ENCODE measurements at regions not wholly inside any gene's neighbourhood (a gene's known extent, or its start where the extent isn't known, plus 50 kb on each side); places are given as distances from the start of the nearest gene placed in this dataset.

DNA sequence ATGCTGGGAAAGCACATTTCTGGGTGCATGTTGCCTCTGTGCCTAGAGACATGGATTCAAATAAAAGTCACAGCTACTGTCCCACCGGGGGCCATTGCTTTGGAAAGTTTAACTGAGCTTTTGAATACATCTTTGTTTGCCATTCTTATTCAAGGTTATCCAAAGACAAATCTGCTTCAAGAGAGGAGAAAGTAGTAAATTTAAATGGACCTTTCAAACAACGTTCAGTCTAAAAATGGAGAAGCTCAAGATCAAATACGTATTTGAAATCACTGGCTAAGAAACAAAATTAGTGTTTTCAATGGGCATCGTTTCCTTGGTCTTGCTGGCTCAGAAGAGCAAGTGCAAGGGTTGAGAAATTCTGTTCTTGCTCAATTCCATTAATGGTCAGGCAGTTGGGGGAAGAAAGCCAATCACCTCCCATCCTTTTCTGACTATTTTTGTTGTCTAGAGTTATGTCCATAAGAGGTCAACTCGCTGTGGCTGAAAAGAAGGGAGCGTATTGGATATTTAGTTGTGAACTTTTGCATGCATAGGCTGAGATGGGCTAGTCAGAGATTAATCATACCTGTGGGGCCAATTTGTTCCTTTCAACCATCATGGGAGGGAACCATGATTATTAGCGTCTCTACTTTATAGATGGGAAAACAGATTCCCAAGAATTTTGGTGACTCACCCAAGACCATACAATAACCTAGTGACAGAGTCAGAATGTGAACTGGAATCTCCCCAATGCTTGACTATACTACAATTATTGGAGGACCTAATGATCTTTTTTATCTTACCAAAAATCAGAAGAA, 276.2 kb upstream of the TNC start:
- H3K4me3 ChIP-seq (ENCODE audit: low read length in 2 of 2) = no peak overlapping the region
- DNase-seq (ENCODE audit: low read depth in 6 of 9, low spot score in 9 of 9) = no peak
- 92% methylated on average over 7 of the region's 7 CpGs for WGBS
- H3K4me1 ChIP-seq (ENCODE audit: control insufficient read depth in 2 of 2, insufficient read depth in 2 of 2, low read length in 2 of 2) = no peaks in the 10 kb centered on the region
- H3K27ac ChIP-seq (ENCODE audit: low read depth in 1 of 2, low read length in 1 of 2) = no peak overlapping the region
- no peaks in the 10 kb centered on the region for H3K9me3 ChIP-seq (ENCODE audit: control insufficient read depth in 2 of 2, insufficient read depth in 1 of 2, low read length in 1 of 2)
- no peaks in the 10 kb centered on the region for H3K36me3 ChIP-seq (ENCODE audit: control insufficient read depth in 2 of 2, insufficient read depth in 2 of 2, low read length in 1 of 2)
- no peaks in the 10 kb centered on the region for H3K27me3 ChIP-seq (ENCODE audit: control insufficient read depth in 2 of 2, insufficient read depth in 1 of 2, low read length in 1 of 2)

- WGBS = 96% methylated on average over 1 of the region's 1 CpG
- no peaks in the 10 kb centered on the region for H3K36me3 ChIP-seq (ENCODE audit: control insufficient read depth in 2 of 2, insufficient read depth in 2 of 2, low read length in 1 of 2)
- H3K27me3 ChIP-seq (ENCODE audit: control insufficient read depth in 2 of 2, insufficient read depth in 1 of 2, low read length in 1 of 2) = no peaks in the 10 kb centered on the region
- no peak overlapping the region for H3K27ac ChIP-seq (ENCODE audit: low read depth in 1 of 2, low read length in 1 of 2)
- H3K4me1 ChIP-seq (ENCODE audit: control insufficient read depth in 2 of 2, insufficient read depth in 2 of 2, low read length in 2 of 2) = no peaks in the 10 kb centered on the region
- DNase-seq (ENCODE audit: low read depth in 6 of 9, low spot score in 9 of 9) = no peak
- H3K4me3 ChIP-seq (ENCODE audit: low read length in 2 of 2) = no peak overlapping the region
- H3K9me3 ChIP-seq (ENCODE audit: control insufficient read depth in 2 of 2, insufficient read depth in 1 of 2, low read length in 1 of 2) = no peaks in the 10 kb centered on the region
These were observed 277.6 kb upstream of the TNC start for GRCh38 chr9:115395511-115396021.

GRCh38 chr9:115396071-115396529, 278.1 kb upstream of the TNC start:
- no peaks in the 10 kb centered on the region for H3K36me3 ChIP-seq (ENCODE audit: control insufficient read depth in 2 of 2, insufficient read depth in 2 of 2, low read length in 1 of 2)
- H3K4me3 ChIP-seq (ENCODE audit: low read length in 2 of 2) = no peak overlapping the region
- H3K27ac ChIP-seq (ENCODE audit: low read depth in 1 of 2, low read length in 1 of 2) = no peak overlapping the region
- H3K27me3 ChIP-seq (ENCODE audit: control insufficient read depth in 2 of 2, insufficient read depth in 1 of 2, low read length in 1 of 2) = no peaks in the 10 kb centered on the region
- no peaks in the 10 kb centered on the region for H3K9me3 ChIP-seq (ENCODE audit: control insufficient read depth in 2 of 2, insufficient read depth in 1 of 2, low read length in 1 of 2)
- H3K4me1 ChIP-seq (ENCODE audit: control insufficient read depth in 2 of 2, insufficient read depth in 2 of 2, low read length in 2 of 2) = no peaks in the 10 kb centered on the region
- no peak for DNase-seq (ENCODE audit: low read depth in 6 of 9, low spot score in 9 of 9)

DNA sequence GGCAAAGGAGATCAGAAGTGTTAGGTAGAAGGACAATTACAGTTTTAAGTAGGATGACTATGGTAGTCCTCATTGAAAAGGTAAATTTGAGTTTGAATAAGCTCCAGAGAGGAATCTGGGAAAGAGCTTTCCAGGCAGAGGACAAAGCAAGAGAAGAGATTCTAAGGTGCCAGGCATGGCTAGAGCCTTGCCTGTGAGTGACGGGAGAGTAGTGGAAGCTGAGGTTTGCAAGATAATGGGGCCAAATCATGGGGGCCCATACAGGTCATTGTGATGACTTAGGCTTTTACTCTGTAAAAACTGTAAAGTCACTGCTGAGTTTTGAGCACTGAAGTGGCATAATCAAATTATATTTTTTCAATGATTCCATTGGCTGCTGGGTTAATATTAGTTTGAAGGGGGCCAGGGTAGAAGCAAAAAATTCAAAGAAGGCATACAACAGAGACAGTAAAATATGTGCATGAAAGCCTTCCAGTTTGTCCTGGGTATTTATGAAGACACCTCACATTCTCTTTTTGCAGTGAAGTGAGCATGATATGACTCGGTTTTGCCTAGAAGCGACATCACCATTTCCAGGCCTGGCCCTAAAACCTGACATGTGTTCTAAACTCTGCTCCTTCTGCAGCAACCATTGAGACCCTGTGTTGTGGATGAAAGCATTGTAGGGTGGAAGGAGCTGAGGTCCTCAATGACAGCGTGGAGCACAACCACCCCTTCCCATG, 279.8 kb upstream of the TNC start:
- WGBS = 94% methylated on average over 4 of the region's 4 CpGs
- no peak for DNase-seq (ENCODE audit: low read depth in 6 of 9, low spot score in 9 of 9)
- H3K36me3 ChIP-seq (ENCODE audit: control insufficient read depth in 2 of 2, insufficient read depth in 2 of 2, low read length in 1 of 2) = no peaks in the 10 kb centered on the region
- H3K4me3 ChIP-seq (ENCODE audit: low read length in 2 of 2) = no peak overlapping the region
- H3K4me1 ChIP-seq (ENCODE audit: control insufficient read depth in 2 of 2, insufficient read depth in 2 of 2, low read length in 2 of 2) = no peaks in the 10 kb centered on the region
- no peak overlapping the region for H3K27ac ChIP-seq (ENCODE audit: low read depth in 1 of 2, low read length in 1 of 2)
- no peaks in the 10 kb centered on the region for H3K27me3 ChIP-seq (ENCODE audit: control insufficient read depth in 2 of 2, insufficient read depth in 1 of 2, low read length in 1 of 2)
- no peaks in the 10 kb centered on the region for H3K9me3 ChIP-seq (ENCODE audit: control insufficient read depth in 2 of 2, insufficient read depth in 1 of 2, low read length in 1 of 2)

GRCh38 chr9:115398313-115398650, 280.3 kb upstream of the TNC start:
- DNase-seq (ENCODE audit: low read depth in 6 of 9, low spot score in 9 of 9) = no peak
- Histone ChIP-seq H3K27me3 (ENCODE audit: control insufficient read depth in 2 of 2, insufficient read depth in 1 of 2, low read length in 1 of 2) (no peaks in the 10 kb centered on the region), H3K4me1 (ENCODE audit: control insufficient read depth in 2 of 2, insufficient read depth in 2 of 2, low read length in 2 of 2) (no peaks in the 10 kb centered on the region), H3K9me3 (ENCODE audit: control insufficient read depth in 2 of 2, insufficient read depth in 1 of 2, low read length in 1 of 2) (no peaks in the 10 kb centered on the region), H3K27ac (ENCODE audit: low read depth in 1 of 2, low read length in 1 of 2) (no peak overlapping the region), H3K4me3 (ENCODE audit: low read length in 2 of 2) (no peak overlapping the region), H3K36me3 (ENCODE audit: control insufficient read depth in 2 of 2, insufficient read depth in 2 of 2, low read length in 1 of 2) (no peaks in the 10 kb centered on the region)
- 84% methylated on average over 3 of the region's 3 CpGs for WGBS

- WGBS = 77% methylated on average over 1 of the region's 1 CpG
- no peaks in the 10 kb centered on the region for H3K36me3 ChIP-seq (ENCODE audit: control insufficient read depth in 2 of 2, insufficient read depth in 2 of 2, low read length in 1 of 2)
- no peak for DNase-seq (ENCODE audit: low read depth in 6 of 9, low spot score in 9 of 9)
These were observed 281.0 kb upstream of the TNC start for GRCh38 chr9:115398996-115399395.

DNA sequence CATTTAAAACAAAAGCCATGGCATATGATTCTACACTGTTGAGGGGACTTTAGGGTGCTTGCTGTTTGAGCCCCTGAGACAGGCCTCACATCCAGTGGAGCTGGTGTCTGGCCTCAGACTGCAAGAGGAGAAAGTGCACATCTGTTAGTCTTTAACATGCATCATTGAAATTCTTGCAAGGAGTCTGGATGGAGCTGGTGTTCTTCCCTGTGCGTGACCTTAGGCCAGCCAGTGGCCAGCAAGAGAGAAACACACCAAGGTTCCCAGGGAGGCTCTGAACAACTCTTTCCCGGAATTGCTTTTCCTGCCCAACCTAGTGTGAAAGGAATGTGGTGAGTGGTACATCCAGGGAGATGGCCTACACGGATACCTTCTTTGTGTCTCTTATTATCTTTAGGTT, 282.8 kb upstream of the TNC start:
- Histone ChIP-seq H3K36me3 (ENCODE audit: control insufficient read depth in 2 of 2, insufficient read depth in 2 of 2, low read length in 1 of 2) (no peaks in the 10 kb centered on the region), H3K4me3 (ENCODE audit: low read length in 2 of 2) (no peak overlapping the region), H3K4me1 (ENCODE audit: control insufficient read depth in 2 of 2, insufficient read depth in 2 of 2, low read length in 2 of 2) (no peaks in the 10 kb centered on the region), H3K27ac (ENCODE audit: low read depth in 1 of 2, low read length in 1 of 2) (no peak overlapping the region), H3K27me3 (ENCODE audit: control insufficient read depth in 2 of 2, insufficient read depth in 1 of 2, low read length in 1 of 2) (no peaks in the 10 kb centered on the region), H3K9me3 (ENCODE audit: control insufficient read depth in 2 of 2, insufficient read depth in 1 of 2, low read length in 1 of 2) (no peaks in the 10 kb centered on the region)
- 90% methylated on average over 3 of the region's 3 CpGs for WGBS
- no peak for DNase-seq (ENCODE audit: low read depth in 6 of 9, low spot score in 9 of 9)

More at GRCh38 chr9:115398996-115399395, 281.0 kb upstream of the TNC start:
- Histone ChIP-seq H3K4me3 (ENCODE audit: low read length in 2 of 2) (no peak overlapping the region), H3K9me3 (ENCODE audit: control insufficient read depth in 2 of 2, insufficient read depth in 1 of 2, low read length in 1 of 2) (no peaks in the 10 kb centered on the region), H3K4me1 (ENCODE audit: control insufficient read depth in 2 of 2, insufficient read depth in 2 of 2, low read length in 2 of 2) (no peaks in the 10 kb centered on the region), H3K27ac (ENCODE audit: low read depth in 1 of 2, low read length in 1 of 2) (no peak overlapping the region), H3K27me3 (ENCODE audit: control insufficient read depth in 2 of 2, insufficient read depth in 1 of 2, low read length in 1 of 2) (no peaks in the 10 kb centered on the region)

DNA sequence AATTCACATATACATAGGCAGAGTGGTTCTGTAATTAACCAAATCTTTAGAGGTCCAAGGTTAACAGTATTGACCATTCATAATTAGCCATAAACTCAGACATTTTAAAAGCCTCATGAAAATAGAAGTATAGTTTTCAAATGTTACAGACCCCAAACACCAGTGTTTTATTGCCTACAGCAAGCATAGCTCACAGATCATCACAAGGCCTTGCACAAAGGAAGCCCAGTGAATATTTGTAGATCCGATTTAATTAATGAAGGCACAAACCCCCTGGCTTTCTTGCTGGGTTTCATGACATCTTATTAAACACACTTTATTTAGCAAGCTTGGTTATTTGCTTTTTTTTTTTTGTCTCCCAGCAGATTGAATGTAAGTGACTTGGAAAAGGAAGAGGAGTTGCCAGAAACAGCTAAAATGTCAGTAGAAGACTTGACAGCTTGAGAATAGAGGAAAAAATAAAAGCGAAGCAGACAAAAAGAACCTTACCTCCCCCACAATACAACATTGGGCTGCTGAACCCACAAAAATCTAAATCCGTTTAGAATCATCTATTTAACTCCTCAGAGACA, 283.9 kb upstream of the TNC start:
- H3K9me3 ChIP-seq (ENCODE audit: control insufficient read depth in 2 of 2, insufficient read depth in 1 of 2, low read length in 1 of 2) = no peaks in the 10 kb centered on the region
- DNase-seq (ENCODE audit: low read depth in 6 of 9, low spot score in 9 of 9) = no peak
- no peaks in the 10 kb centered on the region for H3K4me1 ChIP-seq (ENCODE audit: control insufficient read depth in 2 of 2, insufficient read depth in 2 of 2, low read length in 2 of 2)
- 84% methylated on average over 3 of the region's 3 CpGs for WGBS
- no peaks in the 10 kb centered on the region for H3K36me3 ChIP-seq (ENCODE audit: control insufficient read depth in 2 of 2, insufficient read depth in 2 of 2, low read length in 1 of 2)
- no peak overlapping the region for H3K27ac ChIP-seq (ENCODE audit: low read depth in 1 of 2, low read length in 1 of 2)
- no peak overlapping the region for H3K4me3 ChIP-seq (ENCODE audit: low read length in 2 of 2)
- no peaks in the 10 kb centered on the region for H3K27me3 ChIP-seq (ENCODE audit: control insufficient read depth in 2 of 2, insufficient read depth in 1 of 2, low read length in 1 of 2)

- no peak overlapping the region for H3K4me3 ChIP-seq (ENCODE audit: low read length in 2 of 2)
- no peaks in the 10 kb centered on the region for H3K9me3 ChIP-seq (ENCODE audit: control insufficient read depth in 2 of 2, insufficient read depth in 1 of 2, low read length in 1 of 2)
- H3K36me3 ChIP-seq (ENCODE audit: control insufficient read depth in 2 of 2, insufficient read depth in 2 of 2, low read length in 1 of 2) = no peaks in the 10 kb centered on the region
- no peaks in the 10 kb centered on the region for H3K4me1 ChIP-seq (ENCODE audit: control insufficient read depth in 2 of 2, insufficient read depth in 2 of 2, low read length in 2 of 2)
- DNase-seq (ENCODE audit: low read depth in 6 of 9, low spot score in 9 of 9) = no peak
- WGBS = 93% methylated on average over 1 of the region's 1 CpG
- no peak overlapping the region for H3K27ac ChIP-seq (ENCODE audit: low read depth in 1 of 2, low read length in 1 of 2)
- H3K27me3 ChIP-seq (ENCODE audit: control insufficient read depth in 2 of 2, insufficient read depth in 1 of 2, low read length in 1 of 2) = no peaks in the 10 kb centered on the region
These were observed 285.8 kb upstream of the TNC start for GRCh38 chr9:115403753-115404152.
